ENCODE measurements at regions not wholly inside any gene's neighbourhood (a gene's known extent, or its start where the extent isn't known, plus 50 kb on each side); places are given as distances from the start of the nearest gene placed in this dataset.

- Histone ChIP-seq H3K4me1 (no peaks in the 10 kb centered on the region), H3K9me3 (no peaks in the 10 kb centered on the region), H3K4me3 (no peak overlapping the region), H3K27ac (replicated peaks in 1 of 4) (no peak overlapping the region), H3K36me3 (no peaks in the 10 kb centered on the region), H3K27me3 (no peaks in the 10 kb centered on the region)
- intact Hi-C loops (cut with DNase I): no loop called here
- DNase-seq (ENCODE audit: extremely low spot score): no peak
- TF ChIP-seq POLR2AphosphoS5 (IDR thresholded peaks at IDR 0.05): no peak
- WGBS: 91% methylated on average over 1 of the region's 1 CpG
These were observed 1274.1 kb upstream of the NCAM2 start for GRCh38 chr21:19724081-19724480.

DNA sequence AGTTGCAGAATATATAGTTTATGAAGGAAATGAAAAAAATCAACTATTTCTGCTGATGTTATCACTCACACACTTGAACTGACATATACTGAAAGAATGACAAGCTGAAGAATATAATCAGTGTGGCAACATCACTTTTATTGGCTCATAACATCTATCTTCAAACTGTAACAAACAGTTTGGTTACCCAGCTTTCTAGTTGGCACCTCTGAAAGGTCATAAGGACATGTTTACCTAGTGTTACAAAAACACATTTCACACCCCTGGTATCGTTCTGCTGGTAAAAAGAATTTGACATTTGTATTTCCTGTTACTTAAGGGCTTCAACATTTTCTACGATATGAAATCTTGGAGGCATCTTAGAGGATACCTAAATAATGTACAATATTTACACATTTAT is 1267.0 kb upstream of the NCAM2 start:
- no peak for DNase-seq (ENCODE audit: extremely low spot score)
- Histone ChIP-seq H3K27ac (replicated peaks in 1 of 4) (no peak overlapping the region), H3K9me3 (no peaks in the 10 kb centered on the region), H3K4me1 (no peaks in the 10 kb centered on the region), H3K36me3 (no peaks in the 10 kb centered on the region), H3K27me3 (no peaks in the 10 kb centered on the region), H3K4me3 (no peak overlapping the region)
- 25% methylated on average over 2 of the region's 2 CpGs for WGBS
- intact Hi-C loops (cut with DNase I): no loop called here
- TF ChIP-seq, protein P1, sequence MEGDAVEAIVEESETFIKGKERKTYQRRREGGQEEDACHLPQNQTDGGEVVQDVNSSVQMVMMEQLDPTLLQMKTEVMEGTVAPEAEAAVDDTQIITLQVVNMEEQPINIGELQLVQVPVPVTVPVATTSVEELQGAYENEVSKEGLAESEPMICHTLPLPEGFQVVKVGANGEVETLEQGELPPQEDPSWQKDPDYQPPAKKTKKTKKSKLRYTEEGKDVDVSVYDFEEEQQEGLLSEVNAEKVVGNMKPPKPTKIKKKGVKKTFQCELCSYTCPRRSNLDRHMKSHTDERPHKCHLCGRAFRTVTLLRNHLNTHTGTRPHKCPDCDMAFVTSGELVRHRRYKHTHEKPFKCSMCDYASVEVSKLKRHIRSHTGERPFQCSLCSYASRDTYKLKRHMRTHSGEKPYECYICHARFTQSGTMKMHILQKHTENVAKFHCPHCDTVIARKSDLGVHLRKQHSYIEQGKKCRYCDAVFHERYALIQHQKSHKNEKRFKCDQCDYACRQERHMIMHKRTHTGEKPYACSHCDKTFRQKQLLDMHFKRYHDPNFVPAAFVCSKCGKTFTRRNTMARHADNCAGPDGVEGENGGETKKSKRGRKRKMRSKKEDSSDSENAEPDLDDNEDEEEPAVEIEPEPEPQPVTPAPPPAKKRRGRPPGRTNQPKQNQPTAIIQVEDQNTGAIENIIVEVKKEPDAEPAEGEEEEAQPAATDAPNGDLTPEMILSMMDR (IDR thresholded peaks at IDR 0.05): no peak
- TF ChIP-seq POLR2AphosphoS5 (IDR thresholded peaks at IDR 0.05): no peak
- TF ChIP-seq EP300 (IDR thresholded peaks at IDR 0.05): no peak
- no peak for TF ChIP-seq POLR2A (IDR thresholded peaks at IDR 0.05; ENCODE audit: low read depth)

DNA sequence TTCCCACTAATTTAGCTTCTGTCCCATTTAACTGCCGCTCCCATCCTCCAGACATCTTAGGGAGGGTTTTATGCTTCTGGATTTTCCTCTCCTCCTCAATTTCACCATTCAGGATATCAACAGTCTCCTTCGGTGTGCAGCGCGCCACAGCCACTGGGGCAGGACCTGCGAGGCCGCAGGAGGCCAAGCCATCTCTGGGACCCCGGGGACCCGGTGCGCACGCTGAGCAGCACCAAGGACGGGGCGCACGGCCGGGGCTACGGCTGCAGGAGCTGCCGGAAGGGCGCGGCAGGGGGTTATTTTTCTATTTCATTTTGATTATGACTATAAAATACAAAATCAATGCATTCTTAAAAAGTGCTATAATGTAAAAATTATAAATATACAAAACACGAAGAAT is 1238.4 kb upstream of the NCAM2 start:
- Histone ChIP-seq H3K9me3 (no peaks in the 10 kb centered on the region), H3K27me3 (no peaks in the 10 kb centered on the region), H3K4me1 (no peaks in the 10 kb centered on the region), H3K27ac (replicated peaks in 1 of 4) (no peak overlapping the region), H3K36me3 (no peaks in the 10 kb centered on the region), H3K4me3 (no peak overlapping the region)
- DNase-seq (ENCODE audit: extremely low spot score): no peak
- intact Hi-C loops (cut with DNase I): no loop called here
- no peak for TF ChIP-seq EP300 (IDR thresholded peaks at IDR 0.05)
- TF ChIP-seq POLR2AphosphoS5 (IDR thresholded peaks at IDR 0.05): no peak
- TF ChIP-seq, protein P1 (IDR thresholded peaks at IDR 0.05): no peak
- TF ChIP-seq POLR2A (IDR thresholded peaks at IDR 0.05; ENCODE audit: low read depth): no peak
- WGBS: 96% methylated on average over 19 of the region's 19 CpGs

GRCh38 chr21:19767546-19767945 is 1230.7 kb upstream of the NCAM2 start:
- H3K4me3 ChIP-seq: no peak overlapping the region
- no peak overlapping the region for H3K27ac ChIP-seq (replicated peaks in 1 of 4)
- H3K36me3 ChIP-seq: no peaks in the 10 kb centered on the region
- TF ChIP-seq POLR2A (IDR thresholded peaks at IDR 0.05; ENCODE audit: low read depth) (no peak), EP300 (IDR thresholded peaks at IDR 0.05) (no peak), POLR2AphosphoS5 (IDR thresholded peaks at IDR 0.05) (no peak)
- TF ChIP-seq, protein P1 (IDR thresholded peaks at IDR 0.05): no peak
- intact Hi-C loops (cut with DNase I): no loop called here
- 52% methylated on average over 1 of the region's 1 CpG for WGBS
- no peak for DNase-seq (ENCODE audit: extremely low spot score)
- no peaks in the 10 kb centered on the region for H3K27me3 ChIP-seq
- no peaks in the 10 kb centered on the region for H3K4me1 ChIP-seq
- H3K9me3 ChIP-seq: no peaks in the 10 kb centered on the region

- Histone ChIP-seq H3K4me1 (no peaks in the 10 kb centered on the region), H3K4me3 (no peak overlapping the region), H3K27ac (replicated peaks in 1 of 4) (no peak overlapping the region), H3K36me3 (no peaks in the 10 kb centered on the region), H3K27me3 (no peaks in the 10 kb centered on the region), H3K9me3 (no peaks in the 10 kb centered on the region)
- no peak for DNase-seq (ENCODE audit: extremely low spot score)
- intact Hi-C loops (cut with DNase I): no loop called here
- 77% methylated on average over 2 of the region's 2 CpGs for WGBS
- TF ChIP-seq, protein P1 (IDR thresholded peaks at IDR 0.05): no peak
- no peak for TF ChIP-seq POLR2A (IDR thresholded peaks at IDR 0.05; ENCODE audit: low read depth)
- no peak for TF ChIP-seq EP300 (IDR thresholded peaks at IDR 0.05)
- no peak for TF ChIP-seq POLR2AphosphoS5 (IDR thresholded peaks at IDR 0.05)
These were observed 1226.3 kb upstream of the NCAM2 start for GRCh38 chr21:19771881-19772280.
